Right lobe of liver (tissue), 4 donors: ENCODE measurements at regions not wholly inside any gene's neighbourhood (a gene's known extent, or its start where the extent isn't known, plus 50 kb on each side); places are given as distances from the start of the nearest gene placed in this dataset.

Experiments used
- POLR2A ChIP-seq: fragments of 450-650 bp; IDR thresholded peaks from one replicate; pipeline ENCODE4 v1.6.1; 2017; ENCODE audit warnings: antibody characterized with exemption, mild to moderate bottlenecking
- TF ChIP-seq, protein P1 (sequence below), 4 donors: fragments of 200-600 bp in 3 of 4; fragments of 450-650 bp in 1 of 4; IDR thresholded peaks; one replicate each; pipeline versions ENCODE4 v1.5.1 to v1.8.0; 2016 to 2022; ENCODE audit warnings: antibody characterized with exemption in 4 of 4, mild to moderate bottlenecking in 2 of 4
- donor health status: DM: no; HTN: no; CAD: no.
- donor health status: DM: no; HTN: no; CAD: no.
- donor health status: DM: no; HTN: yes; CAD: no.

DNA sequence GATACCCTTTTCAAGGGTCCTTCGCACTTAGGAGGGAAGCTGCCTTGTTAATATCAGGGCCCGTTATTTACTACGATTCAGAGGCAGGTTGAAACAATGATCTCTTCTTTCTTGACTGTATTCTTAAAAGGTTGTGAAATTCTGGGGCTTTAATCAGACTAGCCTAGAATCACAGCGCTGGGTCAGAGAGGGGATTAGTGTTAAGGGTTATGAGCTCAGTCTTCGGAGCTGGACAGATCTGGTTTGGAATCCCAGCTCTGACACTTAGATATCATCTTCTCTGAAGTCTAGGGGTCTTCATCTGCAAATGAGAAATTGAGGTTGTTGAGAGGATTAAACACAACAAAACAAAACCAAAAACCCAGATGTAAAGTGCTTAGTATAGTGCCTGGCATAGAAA is 77.4 kb downstream of the CD83 start:
- TF ChIP-seq POLR2A = no peak
- TF ChIP-seq, protein P1, sequence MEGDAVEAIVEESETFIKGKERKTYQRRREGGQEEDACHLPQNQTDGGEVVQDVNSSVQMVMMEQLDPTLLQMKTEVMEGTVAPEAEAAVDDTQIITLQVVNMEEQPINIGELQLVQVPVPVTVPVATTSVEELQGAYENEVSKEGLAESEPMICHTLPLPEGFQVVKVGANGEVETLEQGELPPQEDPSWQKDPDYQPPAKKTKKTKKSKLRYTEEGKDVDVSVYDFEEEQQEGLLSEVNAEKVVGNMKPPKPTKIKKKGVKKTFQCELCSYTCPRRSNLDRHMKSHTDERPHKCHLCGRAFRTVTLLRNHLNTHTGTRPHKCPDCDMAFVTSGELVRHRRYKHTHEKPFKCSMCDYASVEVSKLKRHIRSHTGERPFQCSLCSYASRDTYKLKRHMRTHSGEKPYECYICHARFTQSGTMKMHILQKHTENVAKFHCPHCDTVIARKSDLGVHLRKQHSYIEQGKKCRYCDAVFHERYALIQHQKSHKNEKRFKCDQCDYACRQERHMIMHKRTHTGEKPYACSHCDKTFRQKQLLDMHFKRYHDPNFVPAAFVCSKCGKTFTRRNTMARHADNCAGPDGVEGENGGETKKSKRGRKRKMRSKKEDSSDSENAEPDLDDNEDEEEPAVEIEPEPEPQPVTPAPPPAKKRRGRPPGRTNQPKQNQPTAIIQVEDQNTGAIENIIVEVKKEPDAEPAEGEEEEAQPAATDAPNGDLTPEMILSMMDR (IDR thresholded peaks at IDR 0.05) = no peak
